GM10266 (cell line): ENCODE measurements at regions not wholly inside any gene's neighbourhood (a gene's known extent, or its start where the extent isn't known, plus 50 kb on each side); places are given as distances from the start of the nearest gene placed in this dataset.

ENCODE experiments used
- DNase-seq: peaks from one replicate; pipeline ENCODE4 v3.0.0; 2012; ENCODE audit errors: extremely low spot score
- TF ChIP-seq, protein P1 (sequence below): IDR thresholded peaks from 2 replicates; pipeline ENCODE4 v1.5.1; 2012; ENCODE audit warnings: mild to moderate bottlenecking, low read depth; ENCODE audit not compliant: control insufficient read depth, insufficient read depth; ENCODE audit errors: missing control alignments

DNA sequence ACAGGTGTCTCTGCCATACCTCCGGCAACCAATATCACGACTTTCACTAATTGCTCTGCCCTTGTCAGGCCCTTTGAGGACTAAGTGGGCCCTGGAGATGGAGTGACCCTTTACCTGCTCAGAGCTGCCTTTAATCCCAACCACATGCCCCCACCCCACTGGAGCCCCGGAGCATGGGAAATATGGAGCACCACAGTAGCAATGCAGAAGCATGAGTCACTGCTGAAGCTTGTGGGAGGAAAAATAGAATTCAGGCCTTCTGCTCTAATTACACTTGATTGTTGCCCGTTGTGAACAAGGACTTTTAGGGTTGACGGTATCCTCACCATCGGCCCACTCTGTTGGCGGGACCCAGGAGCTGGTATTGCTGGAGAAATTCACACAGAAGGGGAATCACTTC lies 52.5 kb upstream of the FRMD4A start:
- TF ChIP-seq, protein P1, sequence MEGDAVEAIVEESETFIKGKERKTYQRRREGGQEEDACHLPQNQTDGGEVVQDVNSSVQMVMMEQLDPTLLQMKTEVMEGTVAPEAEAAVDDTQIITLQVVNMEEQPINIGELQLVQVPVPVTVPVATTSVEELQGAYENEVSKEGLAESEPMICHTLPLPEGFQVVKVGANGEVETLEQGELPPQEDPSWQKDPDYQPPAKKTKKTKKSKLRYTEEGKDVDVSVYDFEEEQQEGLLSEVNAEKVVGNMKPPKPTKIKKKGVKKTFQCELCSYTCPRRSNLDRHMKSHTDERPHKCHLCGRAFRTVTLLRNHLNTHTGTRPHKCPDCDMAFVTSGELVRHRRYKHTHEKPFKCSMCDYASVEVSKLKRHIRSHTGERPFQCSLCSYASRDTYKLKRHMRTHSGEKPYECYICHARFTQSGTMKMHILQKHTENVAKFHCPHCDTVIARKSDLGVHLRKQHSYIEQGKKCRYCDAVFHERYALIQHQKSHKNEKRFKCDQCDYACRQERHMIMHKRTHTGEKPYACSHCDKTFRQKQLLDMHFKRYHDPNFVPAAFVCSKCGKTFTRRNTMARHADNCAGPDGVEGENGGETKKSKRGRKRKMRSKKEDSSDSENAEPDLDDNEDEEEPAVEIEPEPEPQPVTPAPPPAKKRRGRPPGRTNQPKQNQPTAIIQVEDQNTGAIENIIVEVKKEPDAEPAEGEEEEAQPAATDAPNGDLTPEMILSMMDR = no peak

GRCh38 chr10:14382531-14382930 lies 51.8 kb upstream of the FRMD4A start:
- TF ChIP-seq, protein P1 = no peak
- no peak for DNase-seq

More for the DNA sequence above, 52.5 kb upstream of the FRMD4A start:
- no peak for DNase-seq

GRCh38 chr10:14382022-14382421 lies 51.3 kb upstream of the FRMD4A start:
- DNase-seq = no peak
- TF ChIP-seq, protein P1 = no peak

DNA sequence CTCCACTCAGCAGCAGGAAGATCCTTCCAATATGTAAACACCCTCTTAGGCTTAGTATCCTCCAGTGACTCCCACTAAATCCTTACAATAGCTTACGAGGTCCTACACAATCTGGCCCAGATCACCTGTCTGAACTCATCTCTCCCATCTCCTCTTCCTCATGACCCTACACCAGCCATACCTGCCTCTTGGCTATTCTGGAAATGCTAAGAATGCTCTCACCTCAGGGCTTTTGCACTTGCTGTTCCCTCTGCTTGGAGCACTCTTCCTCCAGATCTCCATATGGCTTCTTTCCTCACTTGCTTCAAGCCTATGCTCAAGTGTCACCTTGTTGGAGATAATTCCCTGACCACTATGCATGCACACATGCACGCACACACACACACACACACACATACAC lies 50.8 kb upstream of the FRMD4A start:
- no peak for DNase-seq
- TF ChIP-seq, protein P1 = no peak

DNA sequence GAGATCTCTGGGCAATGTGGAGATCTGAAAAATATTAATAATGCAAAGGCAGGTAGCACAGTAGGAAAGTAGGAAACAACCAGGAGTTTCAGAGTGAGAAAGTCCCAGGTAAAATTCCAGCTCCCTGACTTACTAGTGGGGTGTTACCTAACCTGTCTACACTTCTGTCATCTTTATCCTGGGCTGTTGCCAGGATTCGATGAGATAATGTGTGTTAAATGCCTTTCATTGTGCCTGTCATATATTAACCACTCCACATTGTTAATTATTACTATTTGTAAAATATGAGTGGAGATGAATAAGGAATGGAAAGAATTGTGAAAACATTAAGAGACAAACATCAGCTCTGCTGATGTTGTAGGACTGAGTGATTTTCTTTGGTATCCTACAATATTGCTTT lies 50.0 kb upstream of the FRMD4A start:
- TF ChIP-seq, protein P1 = no peak
- no peak for DNase-seq
